Panc1 (cell line): ENCODE measurements at regions not wholly inside any gene's neighbourhood (a gene's known extent, or its start where the extent isn't known, plus 50 kb on each side); places are given as distances from the start of the nearest gene placed in this dataset.

Source experiments
- ATAC-seq: fragments of 200-7000 bp; cut with Tn5 transposase; 2 replicates; pipeline ENCODE4 v1.9.1; 2020; ENCODE audit warnings: mild to moderate bottlenecking, moderate library complexity
- BruUV-seq: library from RNA; stranded (reverse); fragments of 400-500 nt; replicated peaks from 2 replicates; lab custom pipeline; 2021; lab: Mats Ljungman, UMichigan
- CTCF ChIA-PET: fragments of 300-600 bp; sonication (Branson Sonifier 250); formaldehyde crosslinking; loops from one replicate; lab custom pipeline; 2022; ENCODE audit warnings: antibody characterized with exemption; lab: Charles Lee
- POLR2A ChIA-PET: fragments of 300-600 bp; sonication (Branson Sonifier 250); formaldehyde crosslinking; loops from one replicate; lab custom pipeline; 2022; ENCODE audit warnings: antibody characterized with exemption; lab: Charles Lee
- DNase-seq: peaks from one replicate; pipeline ENCODE4 v3.0.0-alpha.2; 2010; ENCODE audit warnings: low read depth, low spot score
- H3K27ac ChIP-seq: 2 replicates; pipeline ENCODE4 v1.5.1; 2011; ENCODE audit warnings: mild to moderate bottlenecking, low read length, inconsistent platforms
- H3K27me3 ChIP-seq: fragments of 200-500 bp; sonication (Bioruptor generic); 2 replicates; pipeline ENCODE4 v1.6.0; 2014; ENCODE audit warnings: low read length, inconsistent platforms; ENCODE audit not compliant: control insufficient read depth, insufficient read depth
- H3K36me3 ChIP-seq: fragments of 200-500 bp; sonication (Bioruptor generic); 2 replicates; pipeline ENCODE4 v1.5.1; 2014; ENCODE audit warnings: inconsistent platforms, mild to moderate bottlenecking, low read length, moderate library complexity; ENCODE audit not compliant: control insufficient read depth, insufficient read depth
- H3K4me1 ChIP-seq: 2 replicates; pipeline ENCODE4 v1.5.1; 2011; ENCODE audit warnings: inconsistent platforms, mild to moderate bottlenecking, low read length, moderate library complexity; ENCODE audit not compliant: control insufficient read depth, insufficient read depth
- H3K4me3 ChIP-seq, 2 experiments: 2 replicates each; pipeline ENCODE4 v1.5.1; 2011 to 2012; ENCODE audit warnings: low read depth in 2 of 2, low read length in 2 of 2, mild to moderate bottlenecking in 2 of 2, inconsistent platforms in 1 of 2, moderate library complexity in 1 of 2
- H3K9me3 ChIP-seq: fragments of 200-500 bp; sonication (Bioruptor generic); 2 replicates; pipeline ENCODE4 v1.5.1; 2014; ENCODE audit warnings: low read depth, mild to moderate bottlenecking, inconsistent platforms, low read length, moderate library complexity; ENCODE audit not compliant: control insufficient read depth, insufficient read depth
- CTCF ChIP-seq: fragments of 450-650 bp; IDR thresholded peaks from 2 replicates; pipeline ENCODE4 v1.5.1; 2017; ENCODE audit warnings: mild to moderate bottlenecking
- POLR2AphosphoS5 ChIP-seq: IDR thresholded peaks from 2 replicates; pipeline ENCODE4 v1.6.1; 2012; ENCODE audit warnings: mild to moderate bottlenecking, low read depth, low read length, moderate library complexity
- REST ChIP-seq, 2 experiments: IDR thresholded peaks; 2 replicates each; pipeline ENCODE4 v1.6.1; 2011 to 2012; ENCODE audit warnings: low read depth in 2 of 2, control low read depth in 1 of 2, low read length in 1 of 2, mild to moderate bottlenecking in 1 of 2, moderate library complexity in 1 of 2; ENCODE audit not compliant: insufficient read depth in 1 of 2
- SIN3A ChIP-seq: IDR thresholded peaks from 2 replicates; pipeline ENCODE4 v1.6.1; 2012; ENCODE audit warnings: low read depth, mild to moderate bottlenecking, low read length, moderate library complexity, borderline replicate concordance; ENCODE audit not compliant: insufficient read depth
- TCF7L2 ChIP-seq: IDR thresholded peaks from 2 replicates; pipeline ENCODE4 v1.6.1; 2011; ENCODE audit warnings: mild to moderate bottlenecking, low read depth, low read length, inconsistent platforms
- in situ Hi-C: cut with HindIII; loops from 2 replicates; pipeline ENCODE4 v1.10.0; 2016; ENCODE audit warnings: low sequenced_read_pairs, low pct_unique_long_range_greater_than_20kb
- intact Hi-C: fragments of 100-400 bp; cut with micrococcal nuclease; formaldehyde crosslinking; loops from one replicate; pipeline ENCODE4 v1.10.0; 2022; ENCODE audit not compliant: unreplicated experiment

- Histone ChIP-seq H3K9me3 (no peaks in the 10 kb centered on the region), H3K4me1 (no peaks in the 10 kb centered on the region), H3K36me3 (no peaks in the 10 kb centered on the region), H3K27ac (no peak overlapping the region), H3K27me3 (no peaks in the 10 kb centered on the region; the same call in 1 of the 2 replicates), H3K4me3 (no peak overlapping the region)
- BruUV-seq = no TSS peak
- ChIA-PET POLR2A (no interaction called here), CTCF (no interaction called here)
- DNase-seq (no peak), ATAC-seq (no peak)
- TF ChIP-seq CTCF = no peak
- TF ChIP-seq POLR2AphosphoS5 = no peak
- no peak for TF ChIP-seq SIN3A
- no peak for TF ChIP-seq REST (IDR thresholded peaks at IDR 0.05; ENCODE audit: insufficient read depth in 1 of 2, low read depth in 2 of 2, low read length in 1 of 2)
- in situ Hi-C loops = no loop called here
- intact Hi-C loops = loop anchor here (5.0 kb wide), 1 partner anchor 363 kb away; no protein-coding TSS in a partner anchor
Measured at GRCh38 chr13:31434613-31435012, 234.8 kb downstream of the B3GLCT start.

GRCh38 chr13:31435536-31435935 lies 235.8 kb downstream of the B3GLCT start:
- intact Hi-C loops = no loop called here
- no peak overlapping the region for H3K4me3 ChIP-seq
- H3K4me1 ChIP-seq = no peaks in the 10 kb centered on the region
- no peak for TF ChIP-seq POLR2AphosphoS5
- no peak for TF ChIP-seq CTCF
- no peak for TF ChIP-seq SIN3A
- TF ChIP-seq REST (IDR thresholded peaks at IDR 0.05; ENCODE audit: insufficient read depth in 1 of 2, low read depth in 2 of 2, low read length in 1 of 2) = no peak
- no peak for TF ChIP-seq TCF7L2
- H3K27ac ChIP-seq = no peak overlapping the region
- no TSS peak for BruUV-seq
- H3K27me3 ChIP-seq = no peaks in the 10 kb centered on the region; the same call in 1 of the 2 replicates
- CTCF ChIA-PET = no interaction called here
- POLR2A ChIA-PET = no interaction called here
- H3K36me3 ChIP-seq = no peaks in the 10 kb centered on the region
- ATAC-seq = no peak
- no peaks in the 10 kb centered on the region for H3K9me3 ChIP-seq
- no peak for DNase-seq
- in situ Hi-C loops = no loop called here
